ENCODE measurements at regions not wholly inside any gene's neighbourhood (a gene's known extent, or its start where the extent isn't known, plus 50 kb on each side); places are given as distances from the start of the nearest gene placed in this dataset.
"Not testable (repeated sequence)": the region's sequence is repeated elsewhere in the genome, so short reads cannot be mapped to it uniquely, and the experiment has no call there.

DNA sequence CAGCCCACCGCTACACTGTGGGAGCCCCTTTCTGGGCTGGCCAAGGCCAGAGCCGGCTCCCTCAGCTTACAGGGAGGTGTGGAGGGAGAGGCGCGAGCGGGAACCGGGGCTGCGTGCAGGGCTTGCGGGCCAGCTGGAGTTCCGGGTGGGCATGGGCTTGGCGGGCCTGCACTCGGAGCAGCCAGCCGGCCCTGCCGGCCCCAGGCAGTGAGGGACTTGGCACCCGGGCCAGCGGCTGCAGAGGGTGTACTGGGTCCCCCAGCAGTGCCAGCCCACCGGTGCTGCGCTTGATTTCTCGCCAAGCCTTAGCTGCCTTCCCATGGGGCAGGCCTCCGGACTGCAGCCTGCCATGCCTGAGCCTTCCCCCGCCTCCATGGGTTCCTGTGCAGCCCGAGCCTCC, 306.2 kb downstream of the PPP4R3C start:
- not testable (repeated sequence) for DNase-seq

GRCh38 chrX:27136325-27136724, 326.8 kb downstream of the PPP4R3C start:
- no peak for DNase-seq

DNA sequence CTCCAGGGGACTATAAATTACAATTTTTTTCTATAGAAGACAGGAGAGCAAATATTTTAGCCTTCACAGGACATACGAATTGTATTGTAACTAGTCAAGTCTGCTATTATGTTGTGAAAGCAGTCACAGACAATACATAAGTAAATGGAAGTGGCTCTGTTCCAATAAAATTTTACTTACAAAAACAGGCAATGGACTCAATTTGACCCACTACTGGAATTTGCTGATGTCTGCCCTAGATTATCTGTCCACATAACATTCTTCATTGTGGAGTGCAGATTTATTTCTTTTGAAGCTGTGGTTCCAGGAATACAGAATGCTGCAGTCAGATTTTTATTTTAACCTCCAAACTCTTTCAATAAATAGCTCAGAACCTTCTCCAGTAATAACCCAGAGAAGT, 330.3 kb downstream of the PPP4R3C start:
- DNase-seq = no peak

DNA sequence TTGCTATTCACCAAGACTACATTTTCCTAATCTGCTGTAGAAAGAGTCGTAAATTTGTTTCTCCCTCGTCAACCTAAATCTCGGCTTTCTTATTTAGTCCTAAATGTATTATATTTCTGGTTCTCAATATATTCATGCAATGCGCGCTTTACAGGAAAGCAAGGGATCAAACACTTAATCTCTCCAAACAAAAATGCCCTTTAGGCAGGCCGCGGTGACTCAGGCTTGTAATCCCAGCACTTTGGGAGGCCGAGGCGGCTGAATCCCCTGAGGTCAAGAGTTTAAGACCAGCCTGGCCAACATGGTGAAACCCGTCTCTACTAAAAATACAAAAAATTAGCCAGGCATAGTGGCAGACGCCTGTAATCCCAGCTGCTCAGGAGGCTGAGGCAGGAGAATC, 376.0 kb downstream of the PPP4R3C start:
- DNase-seq = not testable (repeated sequence)

- DNase-seq = no peak
Measured at GRCh38 chrX:27086237-27086636, 376.9 kb downstream of the PPP4R3C start.

DNA sequence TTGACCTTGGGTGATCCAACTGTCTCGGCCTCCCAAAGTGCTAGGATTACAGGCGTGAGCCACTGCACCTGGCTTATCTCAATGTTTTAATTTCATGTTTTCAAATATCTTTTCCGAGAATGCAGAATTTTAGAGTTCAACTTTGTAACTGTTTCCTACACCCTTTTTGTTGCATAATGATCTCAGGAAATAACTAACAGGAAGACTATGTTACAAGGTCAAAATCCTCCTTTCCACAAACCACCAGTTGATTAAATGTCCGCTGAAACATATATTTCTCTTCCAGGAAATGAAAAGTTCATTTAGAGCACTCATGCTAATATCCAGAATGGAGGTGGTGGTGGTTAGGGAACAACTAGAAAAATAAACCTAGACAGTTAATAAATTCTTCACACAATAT, 377.8 kb downstream of the PPP4R3C start:
- DNase-seq = no peak

GRCh38 chrX:27078371-27078770, 384.8 kb downstream of the PPP4R3C start:
- no peak for DNase-seq

- DNase-seq = no peak
Measured at GRCh38 chrX:27057883-27058282, 405.3 kb downstream of the PPP4R3C start.

GRCh38 chrX:27039332-27039731, 423.8 kb downstream of the PPP4R3C start:
- no peak for DNase-seq

GRCh38 chrX:27008486-27008885, 454.7 kb downstream of the PPP4R3C start:
- no peak for DNase-seq

DNA sequence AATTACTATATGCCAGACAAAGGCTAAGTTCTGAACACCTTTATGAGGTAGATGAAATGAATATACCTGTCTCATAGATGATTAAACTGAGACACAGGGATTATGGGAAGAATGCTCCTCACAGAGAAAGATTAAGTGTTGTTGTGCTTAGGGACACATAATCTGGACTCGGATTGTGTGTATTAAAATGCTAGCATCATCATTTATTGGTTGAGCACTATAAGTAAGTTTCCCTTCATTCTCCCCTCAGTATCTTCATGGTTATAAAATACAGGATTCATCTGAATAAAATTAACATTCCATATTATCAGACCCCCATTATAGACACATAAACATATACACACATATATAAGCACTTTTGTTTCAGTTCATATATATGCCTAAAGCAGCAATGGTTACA, 463.5 kb downstream of the PPP4R3C start:
- no peak for DNase-seq

DNA sequence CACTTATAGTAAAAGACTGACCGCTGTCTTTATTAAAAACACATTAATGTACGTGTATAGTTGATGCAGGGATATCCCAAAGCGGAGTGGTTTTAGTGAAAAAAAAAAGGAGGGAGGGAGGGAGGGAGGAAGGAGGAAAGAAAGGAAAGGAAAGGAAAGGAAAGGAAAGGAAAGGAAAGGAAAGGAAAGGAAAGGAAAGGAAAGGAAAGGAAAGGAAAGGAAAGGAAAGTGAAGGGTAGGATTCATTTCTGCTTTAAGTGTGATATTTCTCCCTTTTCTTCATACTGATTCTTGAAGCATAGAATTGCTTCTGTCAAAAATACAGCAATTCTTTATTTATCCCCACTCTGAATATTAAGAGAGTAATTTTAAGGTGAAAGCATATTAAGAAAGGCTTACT, 504.9 kb downstream of the PPP4R3C start:
- DNase-seq = no peak

DNA sequence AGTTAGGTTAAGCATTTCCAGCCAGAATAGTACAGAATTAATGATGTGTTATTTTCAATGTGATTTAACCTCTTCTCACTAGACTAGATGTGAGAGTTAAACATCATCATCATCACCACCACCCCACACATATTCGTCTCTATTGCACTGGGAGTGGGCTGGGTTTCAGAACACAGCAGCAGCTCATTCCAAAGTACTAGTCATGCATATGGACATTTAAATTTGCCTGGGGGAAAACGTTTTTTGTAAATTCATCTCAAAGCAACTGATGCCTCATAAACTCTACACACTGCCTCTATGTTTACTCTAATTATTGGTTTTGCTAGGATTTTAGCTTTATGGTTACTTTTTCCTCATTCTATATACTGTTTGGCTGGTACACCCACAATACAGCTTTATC, 509.1 kb downstream of the PPP4R3C start:
- no peak for DNase-seq

GRCh38 chrX:26952213-26952612, 510.9 kb downstream of the PPP4R3C start:
- no peak for DNase-seq

- no peak for DNase-seq
Measured at GRCh38 chrX:26927419-26927818, 535.7 kb downstream of the PPP4R3C start.

GRCh38 chrX:26925088-26925487, 538.1 kb downstream of the PPP4R3C start:
- no peak for DNase-seq

- no peak for DNase-seq
Measured at GRCh38 chrX:26922278-26922677, 540.9 kb downstream of the PPP4R3C start.

GRCh38 chrX:26918631-26919030, 544.5 kb downstream of the PPP4R3C start:
- peak in 2 of 56 donors; percentile 0 to 1 for DNase-seq

DNA sequence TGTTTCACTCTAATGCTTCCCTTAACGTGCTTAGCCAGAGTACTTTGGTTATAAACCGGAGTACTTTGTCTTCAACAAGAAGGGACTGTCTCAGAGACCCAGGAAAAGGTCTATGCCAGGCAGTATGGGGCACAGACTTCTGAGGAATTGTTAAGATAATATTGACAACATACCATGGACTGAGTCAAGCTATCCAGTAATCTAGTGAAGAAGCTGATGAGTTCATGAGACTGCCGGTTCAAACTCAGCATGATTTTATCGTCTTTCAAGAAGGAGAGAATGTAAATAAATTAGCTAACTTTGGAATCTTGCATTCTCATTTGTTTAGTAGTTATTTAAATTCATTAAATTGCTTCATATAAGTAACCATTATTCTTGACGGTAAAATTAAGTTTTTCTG, 546.1 kb downstream of the PPP4R3C start:
- DNase-seq = no peak

- no peak for DNase-seq
Measured at GRCh38 chrX:26915064-26915463, 548.1 kb downstream of the PPP4R3C start.

DNA sequence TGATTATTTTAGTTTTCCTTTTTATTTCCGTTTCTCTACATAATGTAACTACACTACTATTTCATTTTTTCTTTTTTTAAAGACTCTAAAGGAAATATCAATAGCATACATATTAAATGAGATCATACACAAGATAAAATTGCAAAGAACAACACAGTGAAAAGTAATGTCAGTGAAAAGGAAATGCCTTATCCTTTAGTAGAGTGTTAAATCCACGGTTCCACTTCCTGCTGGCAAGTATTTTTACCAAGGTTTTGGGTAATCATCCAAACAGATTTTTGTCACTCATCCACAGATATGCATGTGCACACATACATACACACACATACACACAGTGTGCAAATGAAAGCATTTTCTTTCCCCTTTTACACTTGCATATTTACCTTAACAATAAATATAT, 548.9 kb downstream of the PPP4R3C start:
- DNase-seq = no peak

DNA sequence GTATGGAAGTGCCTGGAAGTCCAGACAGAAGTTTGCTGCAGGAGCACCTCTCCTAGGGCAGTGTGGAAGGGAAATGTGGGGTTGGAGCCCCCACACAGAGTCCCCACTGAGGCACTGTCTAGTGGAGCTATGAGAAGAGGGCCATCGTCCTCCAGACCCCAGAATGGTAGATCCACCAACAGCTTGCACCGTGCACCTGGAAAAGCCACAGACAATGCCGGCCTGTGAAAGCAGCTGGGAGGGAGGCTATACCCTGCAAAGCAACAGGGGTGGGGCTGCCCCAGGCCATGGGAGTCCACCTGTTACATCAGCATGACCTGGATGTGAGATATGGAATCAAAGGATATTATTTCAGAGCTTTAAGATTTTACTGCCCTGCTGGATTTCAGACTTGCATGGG, 551.4 kb downstream of the PPP4R3C start:
- DNase-seq = not testable (repeated sequence)

DNA sequence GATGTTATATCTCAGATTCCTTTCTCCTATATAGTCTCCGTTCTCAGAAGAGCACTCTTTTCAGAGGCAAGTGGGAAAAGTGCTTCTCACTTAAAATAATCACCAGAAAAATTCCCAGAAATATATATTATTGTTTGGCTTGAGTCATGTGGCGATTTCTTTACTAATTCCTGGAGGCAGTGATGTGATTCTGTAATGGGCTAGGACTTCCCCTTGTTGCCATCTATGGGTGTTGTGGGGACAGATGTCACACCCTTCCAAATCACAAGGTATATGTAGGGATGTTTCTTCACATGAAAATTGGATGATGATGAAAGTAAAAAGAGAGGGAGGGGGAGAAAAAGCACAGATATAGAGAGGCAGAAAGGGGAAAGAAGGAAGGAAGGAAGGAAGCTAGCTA, 553.4 kb downstream of the PPP4R3C start:
- no peak for DNase-seq

- DNase-seq = no peak
Measured at GRCh38 chrX:26908218-26908617, 554.9 kb downstream of the PPP4R3C start.

- no peak for DNase-seq
Measured at GRCh38 chrX:26889574-26889973, 573.6 kb downstream of the PPP4R3C start.
